ENCODE measurements at regions not wholly inside any gene's neighbourhood (a gene's known extent, or its start where the extent isn't known, plus 50 kb on each side); places are given as distances from the start of the nearest gene placed in this dataset.

DNA sequence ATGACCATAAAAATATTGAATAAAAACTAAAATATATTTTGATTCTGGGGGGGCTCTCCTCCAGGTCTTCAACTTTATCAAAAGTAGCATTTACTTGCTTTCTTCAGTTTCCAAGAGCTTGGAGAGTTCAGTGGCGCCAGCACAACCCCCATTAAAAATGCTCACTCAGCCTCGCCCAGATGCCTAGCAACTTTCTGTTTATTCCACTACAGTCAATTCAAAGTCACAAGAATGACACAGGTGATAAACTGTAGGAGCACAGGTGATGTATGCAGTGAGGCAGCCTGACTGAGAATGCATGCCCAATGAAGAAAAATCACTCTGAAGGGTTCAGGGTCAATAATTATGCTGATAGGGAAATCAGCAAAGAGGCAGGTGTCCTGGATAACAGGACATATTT, 159.4 kb upstream of the ATP1B1 start:
- TF ChIP-seq, protein P1, sequence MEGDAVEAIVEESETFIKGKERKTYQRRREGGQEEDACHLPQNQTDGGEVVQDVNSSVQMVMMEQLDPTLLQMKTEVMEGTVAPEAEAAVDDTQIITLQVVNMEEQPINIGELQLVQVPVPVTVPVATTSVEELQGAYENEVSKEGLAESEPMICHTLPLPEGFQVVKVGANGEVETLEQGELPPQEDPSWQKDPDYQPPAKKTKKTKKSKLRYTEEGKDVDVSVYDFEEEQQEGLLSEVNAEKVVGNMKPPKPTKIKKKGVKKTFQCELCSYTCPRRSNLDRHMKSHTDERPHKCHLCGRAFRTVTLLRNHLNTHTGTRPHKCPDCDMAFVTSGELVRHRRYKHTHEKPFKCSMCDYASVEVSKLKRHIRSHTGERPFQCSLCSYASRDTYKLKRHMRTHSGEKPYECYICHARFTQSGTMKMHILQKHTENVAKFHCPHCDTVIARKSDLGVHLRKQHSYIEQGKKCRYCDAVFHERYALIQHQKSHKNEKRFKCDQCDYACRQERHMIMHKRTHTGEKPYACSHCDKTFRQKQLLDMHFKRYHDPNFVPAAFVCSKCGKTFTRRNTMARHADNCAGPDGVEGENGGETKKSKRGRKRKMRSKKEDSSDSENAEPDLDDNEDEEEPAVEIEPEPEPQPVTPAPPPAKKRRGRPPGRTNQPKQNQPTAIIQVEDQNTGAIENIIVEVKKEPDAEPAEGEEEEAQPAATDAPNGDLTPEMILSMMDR (IDR thresholded peaks at IDR 0.05) = no peak
- TF ChIP-seq POLR2A (IDR thresholded peaks at IDR 0.05) (no peak), POLR2AphosphoS5 (IDR thresholded peaks at IDR 0.05; ENCODE audit: insufficient read depth in 1 of 2, low read depth in 1 of 2) (no peak)
- Histone ChIP-seq H3K4me1 (no peaks in the 10 kb centered on the region), H3K36me3 (no peaks in the 10 kb centered on the region), H3K4me3 (no peak overlapping the region), H3K9me3 (no peaks in the 10 kb centered on the region), H3K27ac (no peak overlapping the region), H3K27me3 (no peaks in the 10 kb centered on the region)
- DNase-seq (ENCODE audit: extremely low spot score in 2 of 2) = no peak
- intact Hi-C loops (cut with DNase I) = no loop called here

DNA sequence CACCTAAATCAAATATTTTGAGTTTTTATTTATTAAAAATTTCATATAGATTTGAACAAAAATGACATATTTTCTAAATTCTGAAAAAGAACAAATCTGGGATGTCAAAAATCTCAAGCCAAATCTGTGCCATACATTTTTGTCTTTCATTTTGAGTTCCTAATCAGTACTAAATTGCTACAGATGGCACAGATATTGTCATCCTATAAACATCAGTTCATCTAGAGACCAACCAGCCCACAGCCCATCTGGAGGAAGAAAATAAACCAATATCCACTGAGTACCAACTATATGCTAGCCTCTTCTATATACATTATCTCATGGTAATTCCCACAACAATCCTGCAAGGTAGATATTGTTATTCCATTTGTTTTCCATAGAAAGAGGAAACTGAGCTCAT, 156.8 kb upstream of the ATP1B1 start:
- Histone ChIP-seq H3K9me3 (no peaks in the 10 kb centered on the region), H3K27ac (no peak overlapping the region), H3K36me3 (no peaks in the 10 kb centered on the region), H3K4me1 (no peaks in the 10 kb centered on the region), H3K4me3 (no peak overlapping the region), H3K27me3 (no peaks in the 10 kb centered on the region)
- no peak for DNase-seq (ENCODE audit: extremely low spot score in 2 of 2)
- intact Hi-C loops (cut with DNase I) = no loop called here
- no peak for TF ChIP-seq POLR2AphosphoS5 (IDR thresholded peaks at IDR 0.05; ENCODE audit: insufficient read depth in 1 of 2, low read depth in 1 of 2)
- TF ChIP-seq POLR2A (IDR thresholded peaks at IDR 0.05) = no peak
- TF ChIP-seq, protein P1 (IDR thresholded peaks at IDR 0.05) = no peak

DNA sequence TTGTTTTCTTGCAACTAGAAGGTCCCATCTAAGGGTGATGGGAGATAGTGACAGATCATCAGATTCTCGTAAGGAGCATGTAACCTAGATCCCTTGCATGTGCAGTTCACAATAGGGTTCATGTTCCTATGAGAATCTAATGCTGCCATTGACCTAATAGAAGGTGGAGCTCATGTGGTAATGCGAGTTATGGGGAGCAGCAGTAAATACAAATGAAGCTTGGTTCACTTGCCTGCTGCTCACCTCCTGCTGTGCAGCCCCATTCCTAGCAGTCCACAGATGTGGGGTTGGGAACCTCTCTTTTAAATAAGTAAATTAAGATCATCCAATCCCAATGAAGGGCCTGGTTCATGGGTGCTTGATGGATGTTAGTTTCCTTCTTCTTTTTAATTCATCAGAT, 148.7 kb upstream of the ATP1B1 start:
- no peaks in the 10 kb centered on the region for H3K27me3 ChIP-seq
- no peaks in the 10 kb centered on the region for H3K36me3 ChIP-seq
- no peak overlapping the region for H3K27ac ChIP-seq
- TF ChIP-seq POLR2AphosphoS5 (IDR thresholded peaks at IDR 0.05; ENCODE audit: insufficient read depth in 1 of 2, low read depth in 1 of 2) = no peak
- TF ChIP-seq, protein P1 (IDR thresholded peaks at IDR 0.05) = no peak
- TF ChIP-seq POLR2A (IDR thresholded peaks at IDR 0.05) = no peak
- no peaks in the 10 kb centered on the region for H3K9me3 ChIP-seq
- no peak overlapping the region for H3K4me3 ChIP-seq
- intact Hi-C loops (cut with DNase I) = no loop called here
- DNase-seq (ENCODE audit: extremely low spot score in 2 of 2) = no peak
- H3K4me1 ChIP-seq = no peaks in the 10 kb centered on the region

DNA sequence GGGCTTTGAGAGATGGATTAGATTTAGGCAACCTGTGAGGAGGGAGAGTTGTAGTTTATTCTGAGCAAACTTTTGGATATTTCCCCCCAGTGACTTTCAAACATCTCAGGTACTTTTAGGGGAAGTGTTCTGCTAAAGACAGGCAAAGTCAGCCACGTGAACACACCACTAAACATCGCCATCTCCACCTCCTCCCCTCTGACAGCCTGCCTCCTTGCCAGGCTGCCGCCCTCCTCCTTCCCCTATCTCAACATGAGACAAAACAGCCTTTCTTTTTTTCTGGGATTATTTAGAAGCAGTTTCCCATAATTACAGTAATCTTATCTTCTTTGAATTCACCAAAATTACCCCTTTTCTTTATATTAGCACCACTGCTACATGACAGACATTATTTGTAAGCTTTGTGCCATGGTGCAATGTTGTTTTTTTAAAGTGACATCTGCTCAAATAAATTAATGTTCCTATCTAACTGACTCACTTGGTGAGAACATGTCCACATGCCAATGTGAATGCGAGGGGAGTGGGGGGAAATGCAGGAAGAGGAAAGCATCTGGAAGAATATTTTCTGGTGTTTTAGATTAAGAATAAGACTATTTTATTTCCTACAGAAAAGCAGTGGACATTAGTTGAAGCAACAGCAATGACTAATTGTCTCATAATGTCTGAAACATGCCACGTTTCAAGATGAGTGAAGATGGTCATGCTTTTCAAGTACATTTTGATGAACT, 147.8 kb upstream of the ATP1B1 start:
- no peak overlapping the region for H3K4me3 ChIP-seq
- no peaks in the 10 kb centered on the region for H3K27me3 ChIP-seq
- intact Hi-C loops (cut with DNase I) = no loop called here
- DNase-seq (ENCODE audit: extremely low spot score in 2 of 2) = no peak
- H3K9me3 ChIP-seq = no peaks in the 10 kb centered on the region
- no peak for TF ChIP-seq POLR2AphosphoS5 (IDR thresholded peaks at IDR 0.05; ENCODE audit: insufficient read depth in 1 of 2, low read depth in 1 of 2)
- no peak for TF ChIP-seq POLR2A (IDR thresholded peaks at IDR 0.05)
- TF ChIP-seq, protein P1 (IDR thresholded peaks at IDR 0.05) = no peak
- no peaks in the 10 kb centered on the region for H3K4me1 ChIP-seq
- no peak overlapping the region for H3K27ac ChIP-seq
- no peaks in the 10 kb centered on the region for H3K36me3 ChIP-seq

DNA sequence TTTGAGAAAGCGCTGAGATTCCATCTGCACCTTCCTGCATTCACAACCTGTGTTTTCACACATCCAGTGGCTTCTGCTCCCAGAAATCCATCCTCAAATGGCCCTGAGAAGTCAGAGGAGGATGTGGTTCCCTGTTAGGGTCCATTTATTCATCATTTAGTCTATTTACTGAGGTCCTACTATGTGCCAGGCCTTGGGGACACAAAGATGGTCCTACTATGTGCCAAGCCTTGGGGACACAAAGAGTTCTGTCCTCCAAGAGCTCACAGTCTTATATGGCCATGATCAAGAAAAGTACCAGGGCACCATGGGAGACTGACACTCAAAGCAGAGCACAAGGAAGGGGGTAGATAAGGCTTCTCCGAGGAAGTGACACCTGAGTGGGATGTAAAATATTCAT, 147.1 kb upstream of the ATP1B1 start:
- no peak overlapping the region for H3K4me3 ChIP-seq
- intact Hi-C loops (cut with DNase I) = no loop called here
- no peaks in the 10 kb centered on the region for H3K9me3 ChIP-seq
- TF ChIP-seq, protein P1 (IDR thresholded peaks at IDR 0.05) = no peak
- TF ChIP-seq POLR2A (IDR thresholded peaks at IDR 0.05) (no peak), POLR2AphosphoS5 (IDR thresholded peaks at IDR 0.05; ENCODE audit: insufficient read depth in 1 of 2, low read depth in 1 of 2) (no peak)
- no peaks in the 10 kb centered on the region for H3K36me3 ChIP-seq
- H3K27me3 ChIP-seq = no peaks in the 10 kb centered on the region
- no peaks in the 10 kb centered on the region for H3K4me1 ChIP-seq
- H3K27ac ChIP-seq = no peak overlapping the region
- DNase-seq (ENCODE audit: extremely low spot score in 2 of 2) = no peak
